ENCODE measurements at regions not wholly inside any gene's neighbourhood (a gene's known extent, or its start where the extent isn't known, plus 50 kb on each side); places are given as distances from the start of the nearest gene placed in this dataset.

GRCh38 chr1:4298361-4299083 lies 355.9 kb upstream of the AJAP1 start:
- H3K27ac ChIP-seq (ENCODE audit: low read depth, low read length), result no peak overlapping the region
- H3K4me1 ChIP-seq (ENCODE audit: control insufficient read depth, insufficient read depth, low read length), result no peaks in the 10 kb centered on the region
- no peaks in the 10 kb centered on the region for H3K36me3 ChIP-seq (ENCODE audit: control insufficient read depth, insufficient read depth, low read length)
- peaks cover 41% of the 10 kb centered on the region for H3K9me3 ChIP-seq (ENCODE audit: control insufficient read depth, insufficient read depth, low read depth, low read length)
- H3K27me3 ChIP-seq (ENCODE audit: control insufficient read depth, insufficient read depth, low read length), result no peaks in the 10 kb centered on the region
- no peak overlapping the region for H3K4me3 ChIP-seq (ENCODE audit: low read depth, low read length)
- no peak overlapping the region for H3K9ac ChIP-seq (ENCODE audit: low read length)

- Histone ChIP-seq H3K9me3 (ENCODE audit: control insufficient read depth, insufficient read depth, low read depth, low read length) (peaks cover 48% of the 10 kb centered on the region), H3K4me3 (ENCODE audit: low read depth, low read length) (no peak overlapping the region), H3K27ac (ENCODE audit: low read depth, low read length) (no peak overlapping the region), H3K4me1 (ENCODE audit: control insufficient read depth, insufficient read depth, low read length) (no peaks in the 10 kb centered on the region), H3K9ac (ENCODE audit: low read length) (no peak overlapping the region), H3K27me3 (ENCODE audit: control insufficient read depth, insufficient read depth, low read length) (no peaks in the 10 kb centered on the region), H3K36me3 (ENCODE audit: control insufficient read depth, insufficient read depth, low read length) (no peaks in the 10 kb centered on the region)
Observed at GRCh38 chr1:4301007-4301406, 353.4 kb upstream of the AJAP1 start.

- H3K9me3 ChIP-seq (ENCODE audit: control insufficient read depth, insufficient read depth, low read depth, low read length), result peaks cover 34% of the 10 kb centered on the region
- H3K27ac ChIP-seq (ENCODE audit: low read depth, low read length), result no peak overlapping the region
- H3K9ac ChIP-seq (ENCODE audit: low read length), result no peak overlapping the region
- no peaks in the 10 kb centered on the region for H3K36me3 ChIP-seq (ENCODE audit: control insufficient read depth, insufficient read depth, low read length)
- H3K4me3 ChIP-seq (ENCODE audit: low read depth, low read length), result no peak overlapping the region
- no peaks in the 10 kb centered on the region for H3K27me3 ChIP-seq (ENCODE audit: control insufficient read depth, insufficient read depth, low read length)
- no peaks in the 10 kb centered on the region for H3K4me1 ChIP-seq (ENCODE audit: control insufficient read depth, insufficient read depth, low read length)
Observed at GRCh38 chr1:4303303-4303702, 351.1 kb upstream of the AJAP1 start.

GRCh38 chr1:4305526-4306301 lies 348.7 kb upstream of the AJAP1 start:
- H3K9me3 ChIP-seq (ENCODE audit: control insufficient read depth, insufficient read depth, low read depth, low read length), result peaks cover 38% of the 10 kb centered on the region

GRCh38 chr1:4306559-4307467 lies 347.6 kb upstream of the AJAP1 start:
- H3K9me3 ChIP-seq (ENCODE audit: control insufficient read depth, insufficient read depth, low read depth, low read length), result peaks cover 43% of the 10 kb centered on the region
- no peak overlapping the region for H3K27ac ChIP-seq (ENCODE audit: low read depth, low read length)
- no peak overlapping the region for H3K9ac ChIP-seq (ENCODE audit: low read length)
- no peaks in the 10 kb centered on the region for H3K4me1 ChIP-seq (ENCODE audit: control insufficient read depth, insufficient read depth, low read length)
- H3K36me3 ChIP-seq (ENCODE audit: control insufficient read depth, insufficient read depth, low read length), result no peaks in the 10 kb centered on the region
- H3K27me3 ChIP-seq (ENCODE audit: control insufficient read depth, insufficient read depth, low read length), result no peaks in the 10 kb centered on the region
- H3K4me3 ChIP-seq (ENCODE audit: low read depth, low read length), result no peak overlapping the region

More at GRCh38 chr1:4305526-4306301, 348.7 kb upstream of the AJAP1 start:
- no peaks in the 10 kb centered on the region for H3K4me1 ChIP-seq (ENCODE audit: control insufficient read depth, insufficient read depth, low read length)
- H3K27ac ChIP-seq (ENCODE audit: low read depth, low read length), result no peak overlapping the region
- no peaks in the 10 kb centered on the region for H3K36me3 ChIP-seq (ENCODE audit: control insufficient read depth, insufficient read depth, low read length)
- no peaks in the 10 kb centered on the region for H3K27me3 ChIP-seq (ENCODE audit: control insufficient read depth, insufficient read depth, low read length)
- H3K4me3 ChIP-seq (ENCODE audit: low read depth, low read length), result no peak overlapping the region
- H3K9ac ChIP-seq (ENCODE audit: low read length), result no peak overlapping the region

- no peak overlapping the region for H3K4me3 ChIP-seq (ENCODE audit: low read depth, low read length)
Observed at GRCh38 chr1:4307468-4307845, 347.0 kb upstream of the AJAP1 start.

GRCh38 chr1:4307911-4308545 lies 346.4 kb upstream of the AJAP1 start:
- Histone ChIP-seq H3K27ac (ENCODE audit: low read depth, low read length) (no peak overlapping the region), H3K9me3 (ENCODE audit: control insufficient read depth, insufficient read depth, low read depth, low read length) (peaks cover 37% of the 10 kb centered on the region), H3K36me3 (ENCODE audit: control insufficient read depth, insufficient read depth, low read length) (no peaks in the 10 kb centered on the region), H3K4me3 (ENCODE audit: low read depth, low read length) (no peak overlapping the region), H3K9ac (ENCODE audit: low read length) (no peak overlapping the region), H3K27me3 (ENCODE audit: control insufficient read depth, insufficient read depth, low read length) (no peaks in the 10 kb centered on the region), H3K4me1 (ENCODE audit: control insufficient read depth, insufficient read depth, low read length) (no peaks in the 10 kb centered on the region)

More at GRCh38 chr1:4307468-4307845, 347.0 kb upstream of the AJAP1 start:
- H3K27me3 ChIP-seq (ENCODE audit: control insufficient read depth, insufficient read depth, low read length), result no peaks in the 10 kb centered on the region
- H3K4me1 ChIP-seq (ENCODE audit: control insufficient read depth, insufficient read depth, low read length), result no peaks in the 10 kb centered on the region
- H3K9ac ChIP-seq (ENCODE audit: low read length), result no peak overlapping the region
- H3K27ac ChIP-seq (ENCODE audit: low read depth, low read length), result no peak overlapping the region
- H3K36me3 ChIP-seq (ENCODE audit: control insufficient read depth, insufficient read depth, low read length), result no peaks in the 10 kb centered on the region
- peaks cover 42% of the 10 kb centered on the region for H3K9me3 ChIP-seq (ENCODE audit: control insufficient read depth, insufficient read depth, low read depth, low read length)

GRCh38 chr1:4308806-4309205 lies 345.6 kb upstream of the AJAP1 start:
- Histone ChIP-seq H3K27ac (ENCODE audit: low read depth, low read length) (no peak overlapping the region), H3K27me3 (ENCODE audit: control insufficient read depth, insufficient read depth, low read length) (no peaks in the 10 kb centered on the region), H3K9ac (ENCODE audit: low read length) (no peak overlapping the region), H3K4me3 (ENCODE audit: low read depth, low read length) (no peak overlapping the region), H3K4me1 (ENCODE audit: control insufficient read depth, insufficient read depth, low read length) (no peaks in the 10 kb centered on the region), H3K36me3 (ENCODE audit: control insufficient read depth, insufficient read depth, low read length) (no peaks in the 10 kb centered on the region), H3K9me3 (ENCODE audit: control insufficient read depth, insufficient read depth, low read depth, low read length) (peaks cover 40% of the 10 kb centered on the region)

- no peak overlapping the region for H3K9ac ChIP-seq (ENCODE audit: low read length)
- no peaks in the 10 kb centered on the region for H3K27me3 ChIP-seq (ENCODE audit: control insufficient read depth, insufficient read depth, low read length)
- H3K36me3 ChIP-seq (ENCODE audit: control insufficient read depth, insufficient read depth, low read length), result no peaks in the 10 kb centered on the region
- no peak overlapping the region for H3K4me3 ChIP-seq (ENCODE audit: low read depth, low read length)
- peaks cover 40% of the 10 kb centered on the region for H3K9me3 ChIP-seq (ENCODE audit: control insufficient read depth, insufficient read depth, low read depth, low read length)
- no peaks in the 10 kb centered on the region for H3K4me1 ChIP-seq (ENCODE audit: control insufficient read depth, insufficient read depth, low read length)
- no peak overlapping the region for H3K27ac ChIP-seq (ENCODE audit: low read depth, low read length)
Observed at GRCh38 chr1:4309676-4310320, 344.6 kb upstream of the AJAP1 start.

- no peak overlapping the region for H3K4me3 ChIP-seq (ENCODE audit: low read depth, low read length)
- peaks cover 42% of the 10 kb centered on the region for H3K9me3 ChIP-seq (ENCODE audit: control insufficient read depth, insufficient read depth, low read depth, low read length)
- H3K36me3 ChIP-seq (ENCODE audit: control insufficient read depth, insufficient read depth, low read length), result no peaks in the 10 kb centered on the region
- H3K4me1 ChIP-seq (ENCODE audit: control insufficient read depth, insufficient read depth, low read length), result no peaks in the 10 kb centered on the region
- H3K9ac ChIP-seq (ENCODE audit: low read length), result no peak overlapping the region
- no peak overlapping the region for H3K27ac ChIP-seq (ENCODE audit: low read depth, low read length)
- H3K27me3 ChIP-seq (ENCODE audit: control insufficient read depth, insufficient read depth, low read length), result no peaks in the 10 kb centered on the region
Observed at GRCh38 chr1:4310396-4310923, 343.9 kb upstream of the AJAP1 start.

Data from HUES6 (cell line).